ENCODE measurements at regions not wholly inside any gene's neighbourhood (a gene's known extent, or its start where the extent isn't known, plus 50 kb on each side); places are given as distances from the start of the nearest gene placed in this dataset.
A peak's percentile ranks its signal among the peaks of the same experiment; 100 is the strongest.
"Not testable (repeated sequence)": the region's sequence is repeated elsewhere in the genome, so short reads cannot be mapped to it uniquely, and the experiment has no call there.

- no peak for DNase-seq
Observed at GRCh38 chr4:149116806-149117205, 674.6 kb upstream of the NR3C2 start.

- DNase-seq: no peak
Observed at GRCh38 chr4:149113804-149114430, 671.7 kb upstream of the NR3C2 start.

DNA sequence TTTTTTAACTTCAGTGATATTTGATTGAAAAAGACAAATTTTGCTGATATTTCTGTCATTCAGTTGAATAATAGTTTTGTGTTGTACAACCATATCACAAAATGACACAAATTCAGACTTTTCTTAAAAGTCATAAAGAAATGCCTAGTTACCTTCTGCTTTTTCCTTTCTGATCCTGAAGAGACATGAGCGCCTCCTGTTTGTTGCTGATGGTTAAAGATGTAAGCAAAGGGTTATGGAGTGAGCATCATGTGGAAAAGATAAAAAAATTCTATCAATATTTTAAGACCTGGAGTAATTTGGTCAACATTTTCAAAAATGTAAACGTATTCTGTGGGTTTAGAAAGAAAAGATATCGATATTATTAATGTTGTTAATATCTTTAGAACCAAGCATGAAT is 669.9 kb upstream of the NR3C2 start:
- DNase-seq: no peak

- no peak for DNase-seq
Observed at GRCh38 chr4:149110481-149110880, 668.3 kb upstream of the NR3C2 start.

DNA sequence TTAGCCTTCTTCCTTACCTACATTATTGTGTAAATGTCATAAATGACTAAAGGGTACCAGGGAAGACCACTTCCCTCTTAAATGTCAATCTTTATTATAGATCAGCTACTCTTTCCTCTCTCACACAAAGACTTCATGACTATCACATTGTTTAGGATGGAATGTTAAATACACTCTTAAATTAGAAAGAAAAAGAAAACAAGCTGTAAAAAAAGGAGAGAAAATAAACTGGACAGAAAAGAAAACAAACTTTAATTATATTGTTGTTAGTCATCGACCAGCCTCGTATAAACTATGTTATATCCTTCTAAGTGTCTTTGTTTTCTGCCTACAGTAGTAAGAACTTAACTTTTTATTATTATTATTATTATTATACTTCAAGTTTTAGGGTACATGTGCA is 666.4 kb upstream of the NR3C2 start:
- no peak for DNase-seq

GRCh38 chr4:149102765-149103164 is 660.6 kb upstream of the NR3C2 start:
- no peak for DNase-seq

DNA sequence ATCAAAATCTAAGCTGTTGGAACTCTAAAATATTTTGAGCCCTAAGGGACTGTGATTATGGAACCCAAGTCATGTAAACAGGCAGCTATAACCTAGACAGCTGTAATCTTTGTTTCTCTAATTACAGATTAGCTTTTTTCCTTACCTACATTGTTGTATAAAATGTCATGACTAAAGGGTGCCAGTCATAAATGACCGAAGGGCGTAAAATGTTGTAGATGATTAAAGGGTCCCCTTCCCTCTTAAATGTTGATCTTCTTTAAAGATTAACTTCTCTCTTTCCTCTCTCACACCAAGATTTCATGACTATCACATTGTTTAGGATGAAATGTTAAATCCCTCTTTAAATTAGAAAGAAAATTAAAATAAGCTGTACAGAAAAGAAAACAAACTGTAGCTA is 659.4 kb upstream of the NR3C2 start:
- DNase-seq: no peak

DNA sequence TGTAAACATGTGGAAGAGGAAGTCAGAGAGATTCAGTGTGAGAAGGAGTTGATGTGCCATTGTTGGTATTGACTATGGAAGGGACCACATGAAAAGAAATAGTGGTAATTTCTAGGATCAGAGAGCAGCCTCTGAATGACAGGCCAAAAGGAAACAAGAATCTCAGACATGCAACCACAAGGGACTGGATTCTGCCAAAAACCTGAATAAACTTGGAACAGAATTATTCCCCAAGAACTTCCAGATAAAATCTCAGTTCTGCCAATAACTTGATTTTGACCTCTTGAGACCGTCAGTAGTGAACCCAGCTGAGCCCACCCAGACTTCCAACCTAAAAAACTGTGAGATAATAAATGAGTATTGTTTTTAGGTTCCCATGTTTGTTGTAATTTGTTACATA is 653.6 kb upstream of the NR3C2 start:
- DNase-seq: no peak

DNA sequence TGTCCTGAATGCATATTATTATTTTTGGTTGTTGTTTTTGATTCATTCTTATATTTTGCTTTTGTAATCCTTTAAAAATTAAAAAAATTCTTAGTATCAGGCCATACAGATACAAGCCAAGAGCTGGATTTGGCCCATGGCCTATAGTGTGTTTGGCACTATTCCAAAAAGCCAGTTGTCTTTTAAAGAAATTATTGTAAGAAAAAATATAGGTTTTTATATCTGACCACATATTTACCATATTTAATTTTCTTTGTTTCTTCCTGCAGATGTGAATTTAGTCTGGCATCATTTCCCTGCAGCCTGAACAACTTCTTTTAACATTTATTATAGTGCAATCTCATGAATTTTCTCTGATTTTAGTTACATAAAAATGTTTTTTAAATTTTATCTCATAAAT is 652.8 kb upstream of the NR3C2 start:
- DNase-seq: no peak

GRCh38 chr4:149084144-149084543 is 641.9 kb upstream of the NR3C2 start:
- DNase-seq: no peak

- DNase-seq: no peak
Observed at GRCh38 chr4:149077181-149077580, 635.0 kb upstream of the NR3C2 start.

- no peak for DNase-seq
Observed at GRCh38 chr4:149076401-149076800, 634.2 kb upstream of the NR3C2 start.

DNA sequence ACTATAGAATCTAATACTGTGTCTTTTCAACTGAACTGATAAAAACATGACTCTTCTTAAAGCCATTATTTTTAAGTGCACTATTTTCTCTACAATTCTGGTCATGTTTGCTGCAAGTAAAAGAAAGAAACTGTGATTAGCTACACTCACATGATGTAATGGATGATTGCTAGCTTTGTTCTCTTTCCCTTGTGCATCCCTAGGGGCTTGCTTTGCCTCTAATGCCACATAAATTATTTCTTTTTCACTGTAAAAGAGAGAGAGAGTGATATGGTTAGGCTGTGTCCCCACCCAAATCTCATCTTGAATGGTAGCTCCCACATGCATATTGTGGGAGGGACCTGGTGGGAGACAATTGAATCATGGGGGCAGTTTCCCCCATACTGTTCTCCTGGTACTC is 630.2 kb upstream of the NR3C2 start:
- no peak for DNase-seq

- DNase-seq: peak; percentile 8
Observed at GRCh38 chr4:149065753-149066152, 623.5 kb upstream of the NR3C2 start.

GRCh38 chr4:149062997-149063396 is 620.8 kb upstream of the NR3C2 start:
- no peak for DNase-seq

GRCh38 chr4:149057594-149057993 is 615.4 kb upstream of the NR3C2 start:
- no peak for DNase-seq

- no peak for DNase-seq
Observed at GRCh38 chr4:149056615-149057014, 614.4 kb upstream of the NR3C2 start.

GRCh38 chr4:149055624-149056023 is 613.4 kb upstream of the NR3C2 start:
- no peak for DNase-seq

DNA sequence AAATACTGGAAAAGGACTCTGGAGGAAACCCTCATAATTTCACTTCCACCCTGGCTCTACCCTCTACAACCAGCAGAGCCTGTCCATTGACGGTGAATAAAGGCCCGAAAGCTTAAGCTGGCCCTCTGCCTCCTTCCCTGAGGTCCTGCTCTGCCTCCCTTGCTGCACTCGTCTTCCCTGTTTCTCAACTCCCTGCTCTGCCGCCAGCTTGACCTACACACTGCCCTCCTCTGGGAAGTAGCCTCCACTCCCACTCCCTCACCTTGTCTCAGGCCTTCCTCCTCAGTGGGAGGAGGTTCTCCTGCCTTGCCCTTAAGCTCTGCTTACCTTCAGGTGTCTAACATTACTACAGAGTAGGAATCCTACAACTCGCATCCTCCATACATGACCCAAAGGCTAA is 608.6 kb upstream of the NR3C2 start:
- no peak for DNase-seq

GRCh38 chr4:149048451-149049143 is 606.4 kb upstream of the NR3C2 start:
- no peak for DNase-seq

DNA sequence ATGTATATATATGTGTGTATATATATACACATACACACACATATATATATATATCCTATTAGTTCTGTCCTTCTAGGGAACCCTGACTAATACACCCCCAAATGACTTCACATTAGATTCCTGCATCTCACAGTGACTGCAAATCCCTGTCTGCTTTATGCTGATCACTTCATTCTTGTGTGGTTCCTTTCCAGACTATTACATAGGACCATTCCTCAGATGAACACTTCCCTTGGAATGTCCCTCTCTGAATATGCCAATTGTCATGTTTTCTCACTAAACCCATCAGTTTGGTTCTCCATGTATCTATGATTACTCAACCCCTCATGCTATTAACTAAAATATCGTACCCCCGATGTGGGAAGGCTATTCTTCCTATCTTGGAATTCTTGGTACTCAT is 605.2 kb upstream of the NR3C2 start:
- no peak for DNase-seq

- no peak for DNase-seq
Observed at GRCh38 chr4:149045731-149046130, 603.5 kb upstream of the NR3C2 start.

DNA sequence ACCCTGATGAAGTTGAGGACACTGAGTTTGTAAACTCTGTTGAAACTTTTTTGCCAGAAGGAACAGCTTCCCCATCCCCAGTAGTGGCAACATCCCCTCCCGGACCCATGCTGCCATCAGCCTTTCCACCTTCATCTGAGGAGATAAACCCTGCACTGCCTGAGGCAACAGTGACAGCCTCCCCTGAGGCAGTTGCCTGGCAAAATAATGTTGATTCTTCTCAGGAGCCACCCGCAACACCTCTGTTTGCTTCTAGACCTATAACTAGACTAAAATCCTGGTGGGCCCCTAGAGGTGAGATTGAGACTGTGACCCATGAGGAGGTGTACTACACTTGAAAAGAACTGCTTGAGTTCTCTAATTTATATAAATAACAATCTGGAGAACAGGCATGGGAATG is 597.6 kb upstream of the NR3C2 start:
- DNase-seq: not testable (repeated sequence)

GRCh38 chr4:149031399-149031798 is 589.2 kb upstream of the NR3C2 start:
- peak; percentile 86 for DNase-seq

- no peak for DNase-seq
Observed at GRCh38 chr4:149029056-149029651, 586.9 kb upstream of the NR3C2 start.

All from NCI-H82 (cell line).